NB4 (cell line): ENCODE measurements at regions not wholly inside any gene's neighbourhood (a gene's known extent, or its start where the extent isn't known, plus 50 kb on each side); places are given as distances from the start of the nearest gene placed in this dataset.

Experiments used
- DNase-seq: peaks from one replicate; pipeline ENCODE4 v3.0.0; 2010; ENCODE audit warnings: low read depth
- H3K4me3 ChIP-seq: one replicate; pipeline ENCODE4 v1.5.1; 2011; ENCODE audit warnings: mild to moderate bottlenecking, low read depth, low read length, moderate library complexity
- CTCF ChIP-seq: IDR thresholded peaks from one replicate; pipeline ENCODE4 v1.5.1; 2012; ENCODE audit warnings: low read depth, low read length
- MAX ChIP-seq: IDR thresholded peaks from 2 replicates; pipeline ENCODE4 v1.6.1; 2011; ENCODE audit warnings: low read depth, low read length
- MYC ChIP-seq: IDR thresholded peaks from 2 replicates; pipeline ENCODE4 v1.6.1; 2011; ENCODE audit warnings: low read depth, low read length
- POLR2A ChIP-seq: IDR thresholded peaks from 2 replicates; pipeline ENCODE4 v1.6.1; 2011; ENCODE audit warnings: mild to moderate bottlenecking; ENCODE audit not compliant: insufficient read length; ENCODE audit errors: extremely low read depth

- TF ChIP-seq POLR2A (no peak), MYC (no peak), MAX (no peak), CTCF (no peak)
- DNase-seq: peak; percentile 66
- H3K4me3 ChIP-seq: no peak overlapping the region
Observed at GRCh38 chr3:197428117-197428801, 127.5 kb downstream of the BDH1 start.

GRCh38 chr3:197427021-197427420 lies 128.6 kb upstream of the DLG1 start:
- DNase-seq: no peak
- TF ChIP-seq MYC (no peak), POLR2A (no peak), MAX (no peak), CTCF (no peak)
- no peak overlapping the region for H3K4me3 ChIP-seq

GRCh38 chr3:197426121-197426566 lies 127.7 kb upstream of the DLG1 start:
- DNase-seq: no peak
- no peak for TF ChIP-seq POLR2A
- TF ChIP-seq MYC: no peak
- no peak overlapping the region for H3K4me3 ChIP-seq

GRCh38 chr3:197425485-197426120 lies 127.2 kb upstream of the DLG1 start:
- DNase-seq: no peak
- no peak overlapping the region for H3K4me3 ChIP-seq
- no peak for TF ChIP-seq MAX
- TF ChIP-seq MYC: no peak
- TF ChIP-seq POLR2A: no peak
- no peak for TF ChIP-seq CTCF

GRCh38 chr3:197424674-197425484 lies 126.5 kb upstream of the DLG1 start:
- H3K4me3 ChIP-seq: no peak overlapping the region
- DNase-seq: no peak
- no peak for TF ChIP-seq MAX
- TF ChIP-seq POLR2A: no peak
- no peak for TF ChIP-seq MYC
- TF ChIP-seq CTCF: no peak

- H3K4me3 ChIP-seq: no peak overlapping the region
- TF ChIP-seq CTCF (no peak), MYC (no peak), POLR2A (no peak), MAX (no peak)
- no peak for DNase-seq
Observed at GRCh38 chr3:197424266-197424665, 125.9 kb upstream of the DLG1 start.
